ENCODE measurements at regions not wholly inside any gene's neighbourhood (a gene's known extent, or its start where the extent isn't known, plus 50 kb on each side); places are given as distances from the start of the nearest gene placed in this dataset.
"Not testable (repeated sequence)": the region's sequence is repeated elsewhere in the genome, so short reads cannot be mapped to it uniquely, and the experiment has no call there.

DNA sequence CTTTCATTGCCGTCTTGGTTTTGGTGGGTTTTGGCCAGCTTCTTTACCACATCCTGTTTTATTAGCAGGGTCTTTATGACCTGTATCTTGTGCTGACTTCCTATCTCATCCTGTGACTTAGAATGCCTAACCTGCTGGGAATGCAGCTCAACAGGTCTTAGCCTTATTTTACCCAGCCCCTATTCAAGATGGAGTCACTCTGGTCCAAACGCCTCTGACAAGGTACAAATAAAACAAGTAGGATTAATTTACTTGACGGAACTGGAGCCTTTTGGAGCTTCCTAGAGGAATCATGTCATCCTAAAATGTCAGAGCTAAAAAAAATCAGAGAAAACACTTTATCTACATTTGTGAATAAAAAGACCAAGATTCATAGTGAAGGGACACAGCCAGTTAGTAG, 66.2 kb upstream of the ATXN3L start:
- Histone ChIP-seq H3K27ac (no peak overlapping the region), H3K36me3 (replicated peaks in 1 of 2) (no peaks in the 10 kb centered on the region), H3K9me3 (replicated peaks in 1 of 3) (no peaks in the 10 kb centered on the region), H3K4me3 (no peak overlapping the region), H3K27me3 (no peaks in the 10 kb centered on the region), H3K4me1 (replicated peaks in 1 of 2) (peaks cover 0 to 4% of the 10 kb centered on the region in 2 donors)
- intact Hi-C loops (cut with DNase I) = no loop called here
- DNase-seq = no peak
- TF ChIP-seq POLR2A (IDR thresholded peaks at IDR 0.05) = no peak
- TF ChIP-seq, protein P1, sequence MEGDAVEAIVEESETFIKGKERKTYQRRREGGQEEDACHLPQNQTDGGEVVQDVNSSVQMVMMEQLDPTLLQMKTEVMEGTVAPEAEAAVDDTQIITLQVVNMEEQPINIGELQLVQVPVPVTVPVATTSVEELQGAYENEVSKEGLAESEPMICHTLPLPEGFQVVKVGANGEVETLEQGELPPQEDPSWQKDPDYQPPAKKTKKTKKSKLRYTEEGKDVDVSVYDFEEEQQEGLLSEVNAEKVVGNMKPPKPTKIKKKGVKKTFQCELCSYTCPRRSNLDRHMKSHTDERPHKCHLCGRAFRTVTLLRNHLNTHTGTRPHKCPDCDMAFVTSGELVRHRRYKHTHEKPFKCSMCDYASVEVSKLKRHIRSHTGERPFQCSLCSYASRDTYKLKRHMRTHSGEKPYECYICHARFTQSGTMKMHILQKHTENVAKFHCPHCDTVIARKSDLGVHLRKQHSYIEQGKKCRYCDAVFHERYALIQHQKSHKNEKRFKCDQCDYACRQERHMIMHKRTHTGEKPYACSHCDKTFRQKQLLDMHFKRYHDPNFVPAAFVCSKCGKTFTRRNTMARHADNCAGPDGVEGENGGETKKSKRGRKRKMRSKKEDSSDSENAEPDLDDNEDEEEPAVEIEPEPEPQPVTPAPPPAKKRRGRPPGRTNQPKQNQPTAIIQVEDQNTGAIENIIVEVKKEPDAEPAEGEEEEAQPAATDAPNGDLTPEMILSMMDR (IDR thresholded peaks at IDR 0.05) = no peak
- WGBS, 4 donors = 83 to 100% (median 89%) methylated on average over 3 of the region's 3 CpGs

DNA sequence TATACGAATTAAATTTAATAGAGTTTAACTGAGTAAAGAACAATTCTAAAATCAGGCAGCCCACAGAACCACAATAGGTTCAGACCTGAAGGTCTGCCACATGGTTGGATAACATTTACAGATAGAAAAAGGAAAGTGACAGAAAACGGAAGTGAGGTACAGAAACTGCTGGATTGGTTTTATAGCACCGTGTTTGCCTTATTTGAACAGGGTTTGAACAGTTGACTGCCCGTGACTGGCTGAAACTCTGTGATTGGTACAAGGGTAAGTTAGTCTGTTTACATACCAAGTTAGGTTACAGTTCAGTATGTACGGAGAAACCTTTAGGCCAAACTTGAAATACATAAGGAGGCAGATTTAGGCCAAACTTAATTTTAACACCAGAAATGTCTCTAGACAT, 64.1 kb upstream of the ATXN3L start:
- Histone ChIP-seq H3K4me1 (replicated peaks in 1 of 2) (peaks cover 0 to 4% of the 10 kb centered on the region in 2 donors), H3K36me3 (replicated peaks in 1 of 2) (no peaks in the 10 kb centered on the region), H3K4me3 (no peak overlapping the region), H3K27ac (no peak overlapping the region), H3K9me3 (replicated peaks in 1 of 3) (no peaks in the 10 kb centered on the region), H3K27me3 (no peaks in the 10 kb centered on the region)
- DNase-seq = no peak
- intact Hi-C loops (cut with DNase I) = no loop called here
- no peak for TF ChIP-seq POLR2A (IDR thresholded peaks at IDR 0.05)
- TF ChIP-seq, protein P1 (IDR thresholded peaks at IDR 0.05) = no peak
- 72 to 92% (median 83%) methylated on average over 5 of the region's 5 CpGs for whole genome bisulfite sequencing, 4 donors

DNA sequence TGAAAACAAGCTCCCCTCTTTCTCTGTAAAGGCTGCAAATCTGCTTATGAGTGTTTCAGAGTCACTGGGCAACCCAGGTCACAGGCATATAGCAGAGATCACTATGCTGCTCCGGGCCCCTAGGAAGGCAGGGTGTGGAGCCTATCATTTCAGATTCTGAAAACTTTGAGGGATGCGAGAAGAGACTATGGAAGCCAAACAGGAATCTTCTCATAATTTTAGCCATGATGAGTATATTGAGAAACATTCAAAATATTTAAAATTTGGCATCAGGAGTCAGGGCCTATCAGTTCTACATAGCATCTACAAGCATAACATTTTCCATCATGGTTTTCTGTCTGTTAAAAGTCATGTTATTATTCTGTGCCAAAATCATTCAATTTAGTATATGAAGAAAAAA, 61.7 kb upstream of the ATXN3L start:
- H3K27ac ChIP-seq = no peak overlapping the region
- 69 to 93% (median 82%) methylated on average over 2 of the region's 2 CpGs for WGBS, 4 donors
- no peaks in the 10 kb centered on the region for H3K27me3 ChIP-seq

DNA sequence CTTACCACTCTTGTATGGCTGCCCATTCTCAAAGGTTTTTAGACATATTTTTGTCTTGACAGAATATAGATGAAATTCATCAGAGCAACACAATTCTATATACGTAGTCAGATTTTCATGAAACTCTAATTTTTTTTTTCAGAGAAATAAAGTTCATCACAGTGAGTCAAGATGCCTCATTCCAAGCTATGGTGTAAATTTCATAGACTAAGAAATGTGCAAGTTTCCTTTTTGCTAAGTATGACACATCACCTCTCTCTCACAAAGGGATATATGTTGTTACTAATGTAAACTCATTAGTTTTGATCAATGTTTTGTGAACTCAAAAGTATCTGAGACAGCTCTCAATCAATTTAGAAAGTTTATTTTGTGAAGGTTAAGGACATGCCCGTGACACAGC, 60.4 kb upstream of the ATXN3L start:
- TF ChIP-seq POLR2A (IDR thresholded peaks at IDR 0.05) = no peak
- TF ChIP-seq, protein P1 (IDR thresholded peaks at IDR 0.05) = no peak
- intact Hi-C loops (cut with DNase I) = no loop called here
- no peaks in the 10 kb centered on the region for H3K9me3 ChIP-seq (replicated peaks in 1 of 3)
- no peaks in the 10 kb centered on the region for H3K27me3 ChIP-seq
- H3K4me3 ChIP-seq = no peak overlapping the region
- no peaks in the 10 kb centered on the region for H3K36me3 ChIP-seq (replicated peaks in 1 of 2)
- WGBS, 4 donors = 38 to 52% (median 45%) methylated on average over 2 of the region's 2 CpGs
- peaks cover 0 to 4% of the 10 kb centered on the region in 2 donors for H3K4me1 ChIP-seq (replicated peaks in 1 of 2)
- DNase-seq = no peak
- H3K27ac ChIP-seq = no peak overlapping the region

More for the DNA sequence above, 61.7 kb upstream of the ATXN3L start:
- Histone ChIP-seq H3K4me1 (replicated peaks in 1 of 2) (peaks cover 0 to 4% of the 10 kb centered on the region in 2 donors), H3K36me3 (replicated peaks in 1 of 2) (no peaks in the 10 kb centered on the region), H3K9me3 (replicated peaks in 1 of 3) (no peaks in the 10 kb centered on the region), H3K4me3 (no peak overlapping the region)
- intact Hi-C loops (cut with DNase I) = no loop called here
- DNase-seq = no peak
- TF ChIP-seq, protein P1 (IDR thresholded peaks at IDR 0.05) = no peak
- no peak for TF ChIP-seq POLR2A (IDR thresholded peaks at IDR 0.05)

DNA sequence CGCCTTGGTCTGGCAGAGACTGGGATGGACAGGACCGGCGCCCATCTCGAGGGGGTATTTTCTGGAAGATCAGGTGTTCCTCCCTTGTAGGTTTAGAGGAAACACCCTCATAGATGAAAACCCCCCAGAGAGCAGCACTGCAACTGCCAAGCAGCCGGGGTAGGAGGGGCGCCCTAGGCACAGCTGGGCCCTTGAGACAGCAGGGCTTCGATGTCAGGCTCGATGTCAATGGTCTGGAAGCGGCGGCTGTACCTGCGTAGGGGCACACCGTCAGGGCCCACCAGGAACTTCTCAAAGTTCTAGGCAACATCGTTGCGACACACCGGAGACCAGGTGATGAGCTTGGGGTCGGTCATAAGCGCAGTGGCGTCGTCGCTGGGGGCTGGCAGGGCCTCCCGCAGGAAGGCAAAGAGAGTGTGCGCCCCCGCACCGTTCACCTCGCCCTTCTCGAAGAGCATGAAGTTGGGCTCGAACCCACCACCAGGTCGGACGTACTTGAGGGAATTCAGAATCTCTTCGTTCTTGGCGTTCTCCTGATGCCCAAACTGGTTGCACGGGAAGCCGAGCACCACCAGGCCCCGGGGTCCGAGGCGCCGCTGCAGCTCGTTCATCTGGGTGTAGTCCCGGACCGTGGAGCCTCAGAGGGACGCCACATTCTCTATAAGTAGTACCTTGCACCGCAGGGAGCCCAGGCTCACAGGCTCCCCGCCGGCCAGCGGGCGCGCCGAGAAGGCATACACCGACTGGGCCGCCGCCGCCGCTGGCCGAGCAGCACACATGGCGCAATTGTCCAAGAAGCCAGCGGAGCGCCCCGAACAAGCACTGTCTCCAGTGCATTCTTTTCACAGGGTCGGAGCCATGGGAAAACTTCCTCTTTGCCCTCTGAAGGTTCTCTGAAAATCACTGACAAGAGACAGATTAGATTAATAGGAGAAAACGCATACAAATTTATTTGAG, 59.0 kb upstream of the ATXN3L start:
- DNase-seq = peak in 3 of 7 donors; percentile 28 to 74 (median 58)

More for the DNA sequence above, 59.0 kb upstream of the ATXN3L start:
- WGBS, 4 donors = 85 to 94% (median 90%) methylated on average over 7 to 58 of the region's 60 CpGs
- H3K36me3 ChIP-seq (replicated peaks in 1 of 2); intact Hi-C loops (cut with DNase I); H3K27me3 ChIP-seq; H3K27ac ChIP-seq; H3K4me3 ChIP-seq; H3K4me1 ChIP-seq (replicated peaks in 1 of 2); H3K9me3 ChIP-seq (replicated peaks in 1 of 3): not testable (repeated sequence)

All from adrenal gland (tissue), 9 donors.